ENCODE measurements at regions not wholly inside any gene's neighbourhood (a gene's known extent, or its start where the extent isn't known, plus 50 kb on each side); places are given as distances from the start of the nearest gene placed in this dataset.
"Not testable (repeated sequence)": the region's sequence is repeated elsewhere in the genome, so short reads cannot be mapped to it uniquely, and the experiment has no call there.

DNA sequence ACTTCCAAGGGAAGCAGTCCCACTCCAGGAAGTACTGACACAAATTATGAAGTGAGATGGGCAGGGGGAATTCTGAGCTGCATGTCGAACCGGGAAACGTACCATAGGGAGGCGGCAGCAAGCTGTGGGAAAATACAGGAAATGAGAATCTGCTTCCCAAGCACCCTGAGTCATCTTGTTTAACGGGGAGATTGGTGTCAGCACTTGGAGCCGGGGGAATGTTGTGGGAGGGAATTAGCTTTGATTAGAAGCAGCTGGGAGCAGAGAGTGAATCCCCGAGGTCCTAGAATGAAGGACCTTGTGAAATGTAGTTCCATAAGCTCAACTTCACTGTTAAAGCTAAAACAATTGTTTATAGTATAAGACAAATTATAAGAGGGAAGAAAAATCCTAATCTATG lies 141.4 kb upstream of the PRKCQ start:
- Mint-ChIP-seq H3K4me1 (ENCODE audit: low read depth) (peaks cover 6% of the 10 kb centered on the region), H3K4me3 (no peak overlapping the region), H3K27me3 (peaks cover 30% of the 10 kb centered on the region), H3K9me3 (no peaks in the 10 kb centered on the region), H3K36me3 (ENCODE audit: low read depth) (no peaks in the 10 kb centered on the region), H3K27ac (no peak overlapping the region)
- intact Hi-C loops (cut with micrococcal nuclease): no loop called here

DNA sequence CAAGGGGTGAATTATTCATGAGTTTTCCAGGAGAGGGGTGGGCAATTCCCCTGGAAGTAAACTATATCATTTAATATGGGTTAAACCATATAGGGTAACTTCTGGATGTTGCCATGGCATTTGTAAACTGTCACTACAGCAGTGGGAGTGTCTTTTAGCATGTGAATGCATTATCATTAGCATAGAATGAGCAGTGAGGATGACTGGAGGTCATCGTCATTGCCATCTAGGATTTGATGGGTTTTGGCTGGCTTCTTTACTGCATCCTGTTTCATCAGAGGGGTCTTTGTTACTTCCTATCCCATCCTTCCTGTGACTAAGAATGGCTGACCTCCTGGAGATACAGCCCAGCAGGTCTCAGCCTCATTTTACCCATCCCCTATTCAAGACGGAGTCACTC lies 139.5 kb upstream of the PRKCQ start:
- H3K9me3 Mint-ChIP-seq: no peaks in the 10 kb centered on the region
- intact Hi-C loops (cut with micrococcal nuclease): no loop called here
- no peak overlapping the region for H3K4me3 Mint-ChIP-seq
- H3K4me1 Mint-ChIP-seq (ENCODE audit: low read depth): peaks cover 6% of the 10 kb centered on the region
- H3K27me3 Mint-ChIP-seq: peaks cover 36% of the 10 kb centered on the region
- H3K36me3 Mint-ChIP-seq (ENCODE audit: low read depth): no peaks in the 10 kb centered on the region
- no peak overlapping the region for H3K27ac Mint-ChIP-seq

DNA sequence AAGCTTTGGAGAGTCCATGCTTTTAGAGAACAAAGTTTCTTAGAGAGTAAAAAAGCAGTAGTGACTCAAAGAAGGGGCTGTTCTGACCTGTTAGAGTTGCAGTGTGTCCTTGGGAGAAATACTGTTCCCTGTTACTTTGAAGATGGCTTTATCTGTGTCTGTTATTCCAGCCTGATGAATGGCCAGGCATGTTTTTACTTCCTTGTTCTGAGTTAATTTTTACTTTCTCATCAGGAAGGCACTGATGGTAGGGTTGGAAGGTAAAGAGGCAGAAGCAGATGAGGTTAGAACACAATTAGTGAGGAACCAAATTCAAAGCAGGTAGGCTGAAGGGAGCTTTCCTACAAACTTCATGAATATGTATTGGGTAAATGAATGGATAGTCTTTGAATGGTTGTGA lies 138.5 kb upstream of the PRKCQ start:
- H3K4me3 Mint-ChIP-seq: no peak overlapping the region
- H3K4me1 Mint-ChIP-seq (ENCODE audit: low read depth): peaks cover 6% of the 10 kb centered on the region
- intact Hi-C loops (cut with micrococcal nuclease): no loop called here
- H3K27me3 Mint-ChIP-seq: peaks cover 36% of the 10 kb centered on the region
- H3K27ac Mint-ChIP-seq: no peak overlapping the region
- H3K36me3 Mint-ChIP-seq (ENCODE audit: low read depth): no peaks in the 10 kb centered on the region
- H3K9me3 Mint-ChIP-seq: no peaks in the 10 kb centered on the region

DNA sequence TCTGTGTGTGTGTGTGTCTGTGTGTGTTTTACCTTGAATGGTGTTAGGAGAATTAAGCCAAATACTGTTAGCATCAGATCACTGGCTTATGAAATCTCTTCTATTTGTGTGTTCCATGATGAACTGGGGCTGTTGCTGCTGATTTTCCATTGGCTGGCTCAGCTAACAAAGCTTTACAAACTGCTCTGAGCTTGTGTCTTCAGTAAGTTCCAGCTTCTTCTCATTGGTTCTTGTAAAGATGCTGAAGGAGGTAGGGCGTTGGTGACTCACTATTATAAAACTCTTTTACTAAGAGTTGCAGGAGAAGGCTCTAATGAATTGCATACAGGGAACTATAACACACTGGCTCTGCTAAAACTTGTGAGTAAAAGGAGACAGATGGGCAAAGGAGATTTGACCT lies 136.4 kb upstream of the PRKCQ start:
- H3K27me3 Mint-ChIP-seq: peaks cover 40% of the 10 kb centered on the region

DNA sequence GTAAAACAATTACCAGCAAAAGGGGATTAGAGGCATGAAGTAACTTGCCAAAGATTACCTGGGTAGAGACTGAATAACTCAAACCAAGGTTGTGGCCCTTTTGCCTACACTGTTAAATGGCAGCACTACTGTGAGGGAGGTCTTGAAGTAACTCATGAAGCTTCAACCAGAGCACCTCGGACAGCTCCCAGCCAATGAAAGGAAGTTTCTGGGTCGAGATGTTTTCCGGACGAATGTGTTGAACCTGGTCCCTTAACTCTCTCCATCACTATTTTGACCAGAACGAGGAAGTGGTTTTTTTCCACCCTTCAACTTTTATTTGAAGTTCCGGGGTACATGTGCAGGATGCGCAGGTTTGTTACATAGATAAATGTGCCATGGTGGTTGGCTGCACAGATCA lies 133.6 kb upstream of the PRKCQ start:
- H3K4me3 Mint-ChIP-seq: no peak overlapping the region
- no peaks in the 10 kb centered on the region for H3K9me3 Mint-ChIP-seq
- no peaks in the 10 kb centered on the region for H3K36me3 Mint-ChIP-seq (ENCODE audit: low read depth)
- intact Hi-C loops (cut with micrococcal nuclease): no loop called here
- H3K27me3 Mint-ChIP-seq: peaks cover 48% of the 10 kb centered on the region
- peaks cover 6% of the 10 kb centered on the region for H3K4me1 Mint-ChIP-seq (ENCODE audit: low read depth)
- no peak overlapping the region for H3K27ac Mint-ChIP-seq

More for the DNA sequence above, 136.4 kb upstream of the PRKCQ start:
- H3K9me3 Mint-ChIP-seq: no peaks in the 10 kb centered on the region
- intact Hi-C loops (cut with micrococcal nuclease): no loop called here
- no peak overlapping the region for H3K27ac Mint-ChIP-seq
- no peaks in the 10 kb centered on the region for H3K36me3 Mint-ChIP-seq (ENCODE audit: low read depth)
- peaks cover 4% of the 10 kb centered on the region for H3K4me1 Mint-ChIP-seq (ENCODE audit: low read depth)
- no peak overlapping the region for H3K4me3 Mint-ChIP-seq

DNA sequence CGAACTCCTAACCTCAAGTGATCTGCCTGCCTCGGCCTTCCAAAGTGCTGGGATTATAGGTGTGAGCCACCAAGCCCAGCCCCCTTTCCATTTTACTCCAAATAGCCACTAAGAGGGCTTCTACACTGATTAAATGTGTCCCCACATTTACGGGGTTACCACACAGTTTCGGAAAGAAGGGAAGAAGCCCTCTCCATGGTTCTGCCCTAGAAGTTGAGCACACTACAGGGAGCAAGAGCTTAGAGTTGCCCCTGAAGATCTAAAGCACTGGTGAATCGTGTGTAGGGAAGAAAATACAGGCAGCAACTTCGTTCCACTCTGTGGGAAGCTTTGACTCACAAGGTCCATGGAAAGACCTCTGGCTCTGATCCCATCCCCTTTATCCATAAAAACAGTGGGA lies 133.0 kb upstream of the PRKCQ start:
- Mint-ChIP-seq H3K27ac (no peak overlapping the region), H3K36me3 (ENCODE audit: low read depth) (no peaks in the 10 kb centered on the region), H3K27me3 (peaks cover 47% of the 10 kb centered on the region), H3K4me1 (ENCODE audit: low read depth) (peaks cover 6% of the 10 kb centered on the region), H3K4me3 (no peak overlapping the region), H3K9me3 (no peaks in the 10 kb centered on the region)
- intact Hi-C loops (cut with micrococcal nuclease): no loop called here

GRCh38 chr10:6711881-6712280 lies 131.8 kb upstream of the PRKCQ start:
- peaks cover 46% of the 10 kb centered on the region for H3K27me3 Mint-ChIP-seq
- H3K4me1 Mint-ChIP-seq (ENCODE audit: low read depth): peaks cover 6% of the 10 kb centered on the region
- H3K36me3 Mint-ChIP-seq (ENCODE audit: low read depth): no peaks in the 10 kb centered on the region
- no peak overlapping the region for H3K27ac Mint-ChIP-seq
- no peaks in the 10 kb centered on the region for H3K9me3 Mint-ChIP-seq
- H3K4me3 Mint-ChIP-seq: no peak overlapping the region
- intact Hi-C loops (cut with micrococcal nuclease): no loop called here

DNA sequence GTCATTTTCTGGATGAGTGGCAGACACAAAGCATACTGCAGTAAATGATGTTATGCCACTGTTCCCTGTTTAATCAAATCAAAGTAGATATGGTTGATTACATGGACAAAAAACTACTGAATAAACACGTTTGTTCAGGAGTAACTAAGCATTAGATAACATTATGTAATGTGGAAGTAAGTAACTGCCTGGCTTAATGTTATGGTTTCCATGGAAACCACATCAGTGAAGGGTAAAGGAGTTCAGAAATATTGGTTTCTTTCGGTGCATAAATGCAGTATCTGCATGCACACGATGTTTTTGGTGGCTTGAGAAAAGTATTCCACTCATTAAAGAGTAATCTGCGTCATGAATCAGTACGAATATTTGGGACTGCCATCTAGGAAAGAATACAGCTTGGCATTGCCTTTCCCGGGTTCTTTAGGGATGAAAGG lies 131.3 kb upstream of the PRKCQ start:
- peaks cover 6% of the 10 kb centered on the region for H3K4me1 Mint-ChIP-seq (ENCODE audit: low read depth)
- intact Hi-C loops (cut with micrococcal nuclease): no loop called here
- no peaks in the 10 kb centered on the region for H3K36me3 Mint-ChIP-seq (ENCODE audit: low read depth)
- no peak overlapping the region for H3K4me3 Mint-ChIP-seq
- no peak overlapping the region for H3K27ac Mint-ChIP-seq
- no peaks in the 10 kb centered on the region for H3K9me3 Mint-ChIP-seq
- peaks cover 43% of the 10 kb centered on the region for H3K27me3 Mint-ChIP-seq

- Mint-ChIP-seq H3K9me3 (no peaks in the 10 kb centered on the region), H3K27ac (no peak overlapping the region), H3K4me3 (no peak overlapping the region), H3K4me1 (ENCODE audit: low read depth) (peaks cover 6% of the 10 kb centered on the region), H3K36me3 (ENCODE audit: low read depth) (no peaks in the 10 kb centered on the region), H3K27me3 (peaks cover 31% of the 10 kb centered on the region)
- intact Hi-C loops (cut with micrococcal nuclease): no loop called here
Observed at GRCh38 chr10:6707352-6707751, 127.3 kb upstream of the PRKCQ start.

DNA sequence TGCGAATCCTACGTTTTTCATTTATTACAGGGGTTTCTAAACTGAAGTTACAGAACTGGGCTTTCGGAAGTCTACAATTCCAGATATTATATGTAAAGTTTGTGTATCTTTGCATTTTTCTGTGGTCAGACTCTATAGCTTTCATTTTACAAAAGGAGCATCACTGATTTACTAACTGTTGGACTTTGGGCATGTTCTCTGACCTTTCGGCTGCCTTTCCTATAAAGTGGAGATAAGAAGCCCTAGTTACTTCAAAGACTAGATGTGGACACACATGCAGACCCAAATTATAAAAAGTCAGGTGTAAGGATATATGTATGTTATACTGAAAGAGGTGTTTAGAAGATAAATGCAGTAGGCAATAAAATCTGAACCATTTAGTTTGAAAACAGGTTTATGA lies 126.6 kb upstream of the PRKCQ start:
- peaks cover 24% of the 10 kb centered on the region for H3K27me3 Mint-ChIP-seq
- no peak overlapping the region for H3K27ac Mint-ChIP-seq
- no peak overlapping the region for H3K4me3 Mint-ChIP-seq
- H3K36me3 Mint-ChIP-seq (ENCODE audit: low read depth): no peaks in the 10 kb centered on the region
- H3K4me1 Mint-ChIP-seq (ENCODE audit: low read depth): peaks cover 6% of the 10 kb centered on the region
- no peaks in the 10 kb centered on the region for H3K9me3 Mint-ChIP-seq
- intact Hi-C loops (cut with micrococcal nuclease): no loop called here

DNA sequence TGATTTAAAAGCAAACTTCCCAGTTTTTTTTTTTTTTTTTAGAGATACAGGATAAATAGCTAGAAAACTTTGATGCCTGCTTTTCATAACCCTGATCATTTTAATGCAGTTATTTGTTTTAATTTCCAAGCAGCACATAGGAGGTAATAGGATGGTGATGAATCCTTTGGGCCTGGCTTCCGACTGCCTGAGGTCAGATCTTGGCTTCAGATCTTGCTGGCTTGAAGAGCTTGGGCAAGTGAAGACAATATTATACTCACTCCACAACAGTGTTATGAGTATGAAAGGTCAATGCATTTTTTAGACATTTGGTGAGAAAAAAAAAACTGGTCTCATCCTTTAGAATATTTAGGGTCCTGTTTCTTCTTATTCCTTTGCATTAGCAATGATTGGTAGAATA lies 124.8 kb upstream of the PRKCQ start:
- Mint-ChIP-seq H3K9me3 (no peaks in the 10 kb centered on the region), H3K27me3 (peaks cover 15% of the 10 kb centered on the region), H3K4me3 (no peak overlapping the region), H3K36me3 (ENCODE audit: low read depth) (no peaks in the 10 kb centered on the region), H3K4me1 (ENCODE audit: low read depth) (no peaks in the 10 kb centered on the region), H3K27ac (no peak overlapping the region)
- intact Hi-C loops (cut with micrococcal nuclease): no loop called here

- intact Hi-C loops (cut with micrococcal nuclease); H3K4me1 Mint-ChIP-seq (ENCODE audit: low read depth); H3K27me3 Mint-ChIP-seq; H3K36me3 Mint-ChIP-seq (ENCODE audit: low read depth); H3K4me3 Mint-ChIP-seq; H3K9me3 Mint-ChIP-seq; H3K27ac Mint-ChIP-seq: not testable (repeated sequence)
Observed at GRCh38 chr10:6702833-6703232, 122.8 kb upstream of the PRKCQ start.

GRCh38 chr10:6702030-6702429 lies 122.0 kb upstream of the PRKCQ start:
- Mint-ChIP-seq H3K4me3 (no peak overlapping the region), H3K27ac (no peak overlapping the region), H3K9me3 (no peaks in the 10 kb centered on the region), H3K4me1 (ENCODE audit: low read depth) (no peaks in the 10 kb centered on the region), H3K36me3 (ENCODE audit: low read depth) (no peaks in the 10 kb centered on the region), H3K27me3 (peaks cover 5% of the 10 kb centered on the region)
- intact Hi-C loops (cut with micrococcal nuclease): no loop called here

GRCh38 chr10:6701289-6701688 lies 121.2 kb upstream of the PRKCQ start:
- peaks cover 6% of the 10 kb centered on the region for H3K27me3 Mint-ChIP-seq
- H3K27ac Mint-ChIP-seq: no peak overlapping the region
- intact Hi-C loops (cut with micrococcal nuclease): no loop called here
- H3K4me1 Mint-ChIP-seq (ENCODE audit: low read depth): no peaks in the 10 kb centered on the region
- H3K36me3 Mint-ChIP-seq (ENCODE audit: low read depth): no peaks in the 10 kb centered on the region
- H3K9me3 Mint-ChIP-seq: no peaks in the 10 kb centered on the region
- H3K4me3 Mint-ChIP-seq: no peak overlapping the region

DNA sequence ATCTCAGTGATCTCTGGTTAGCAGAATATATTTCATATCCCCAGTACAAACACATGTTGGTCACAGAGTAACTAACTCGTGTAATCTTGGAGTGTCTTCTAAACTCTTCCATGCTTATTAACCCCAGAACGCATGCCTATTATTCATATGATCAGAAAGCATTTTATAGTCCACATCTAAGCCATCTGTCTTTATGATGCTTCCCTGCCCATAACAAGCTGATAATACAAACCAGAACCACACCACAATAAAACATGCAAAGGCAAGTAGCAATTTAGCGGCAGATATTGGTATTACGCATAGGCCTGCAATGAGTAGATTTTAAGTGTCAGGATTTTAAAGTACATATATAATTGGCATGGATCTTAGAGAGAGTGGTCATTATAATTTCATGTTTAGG lies 120.0 kb upstream of the PRKCQ start:
- intact Hi-C loops (cut with micrococcal nuclease): no loop called here
- Mint-ChIP-seq H3K4me3 (no peak overlapping the region), H3K9me3 (no peaks in the 10 kb centered on the region)

More for the DNA sequence above, 120.0 kb upstream of the PRKCQ start:
- no peaks in the 10 kb centered on the region for H3K36me3 Mint-ChIP-seq (ENCODE audit: low read depth)
- H3K27me3 Mint-ChIP-seq: peaks cover 3% of the 10 kb centered on the region
- no peak overlapping the region for H3K27ac Mint-ChIP-seq
- no peaks in the 10 kb centered on the region for H3K4me1 Mint-ChIP-seq (ENCODE audit: low read depth)

Measured in dendritic cell treated with granulocyte-macrophage colony-stimulating factor and Interleukin-4, amounts not matched to agents 40 ng/mL and 50 ng/mL, for 4 days (primary cell).